Gastrocnemius medialis (tissue), 4 donors: ENCODE measurements at regions not wholly inside any gene's neighbourhood (a gene's known extent, or its start where the extent isn't known, plus 50 kb on each side); places are given as distances from the start of the nearest gene placed in this dataset.

ENCODE experiments used
- POLR2A ChIP-seq, 2 donors: fragments of 450-650 bp; IDR thresholded peaks; one replicate each; pipeline ENCODE4 v1.6.1; 2017; ENCODE audit warnings: antibody characterized with exemption in 2 of 2, mild to moderate bottlenecking in 2 of 2, moderate library complexity in 2 of 2
- TF ChIP-seq, protein P1 (sequence below), 5 experiments: fragments of 450-650 bp in 3 of 5; fragments of 200-600 bp in 2 of 5; sonication (generic) in 2 of 5; IDR thresholded peaks in 4 of 5; conservative IDR thresholded peaks in 1 of 5; 1 replicate in 4 of 5; 2 replicates in 1 of 5; pipeline ENCODE4 v1.5.1; 2016 to 2019; ENCODE audit warnings: antibody characterized with exemption in 5 of 5, mild to moderate bottlenecking in 3 of 5, moderate library complexity in 3 of 5

- TF ChIP-seq, protein P1, sequence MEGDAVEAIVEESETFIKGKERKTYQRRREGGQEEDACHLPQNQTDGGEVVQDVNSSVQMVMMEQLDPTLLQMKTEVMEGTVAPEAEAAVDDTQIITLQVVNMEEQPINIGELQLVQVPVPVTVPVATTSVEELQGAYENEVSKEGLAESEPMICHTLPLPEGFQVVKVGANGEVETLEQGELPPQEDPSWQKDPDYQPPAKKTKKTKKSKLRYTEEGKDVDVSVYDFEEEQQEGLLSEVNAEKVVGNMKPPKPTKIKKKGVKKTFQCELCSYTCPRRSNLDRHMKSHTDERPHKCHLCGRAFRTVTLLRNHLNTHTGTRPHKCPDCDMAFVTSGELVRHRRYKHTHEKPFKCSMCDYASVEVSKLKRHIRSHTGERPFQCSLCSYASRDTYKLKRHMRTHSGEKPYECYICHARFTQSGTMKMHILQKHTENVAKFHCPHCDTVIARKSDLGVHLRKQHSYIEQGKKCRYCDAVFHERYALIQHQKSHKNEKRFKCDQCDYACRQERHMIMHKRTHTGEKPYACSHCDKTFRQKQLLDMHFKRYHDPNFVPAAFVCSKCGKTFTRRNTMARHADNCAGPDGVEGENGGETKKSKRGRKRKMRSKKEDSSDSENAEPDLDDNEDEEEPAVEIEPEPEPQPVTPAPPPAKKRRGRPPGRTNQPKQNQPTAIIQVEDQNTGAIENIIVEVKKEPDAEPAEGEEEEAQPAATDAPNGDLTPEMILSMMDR (IDR thresholded peaks at IDR 0.05 in 4 of 5, conservative IDR thresholded peaks at IDR 0.05 in 1 of 5) = no peak
- no peak for TF ChIP-seq POLR2A (IDR thresholded peaks at IDR 0.05)
Observed at GRCh38 chr9:21677834-21678233, 124.6 kb upstream of the MTAP start.
